ENCODE measurements at regions not wholly inside any gene's neighbourhood (a gene's known extent, or its start where the extent isn't known, plus 50 kb on each side); places are given as distances from the start of the nearest gene placed in this dataset.

- TF ChIP-seq CTCF (IDR thresholded peaks at IDR 0.05) (no peak), POLR2A (IDR thresholded peaks at IDR 0.05) (no peak)
These were observed 94.1 kb downstream of the DACT2 start for GRCh38 chr6:168225471-168225911.

Data from body of pancreas (tissue), 4 donors.